ENCODE measurements at regions not wholly inside any gene's neighbourhood (a gene's known extent, or its start where the extent isn't known, plus 50 kb on each side); places are given as distances from the start of the nearest gene placed in this dataset.

DNA sequence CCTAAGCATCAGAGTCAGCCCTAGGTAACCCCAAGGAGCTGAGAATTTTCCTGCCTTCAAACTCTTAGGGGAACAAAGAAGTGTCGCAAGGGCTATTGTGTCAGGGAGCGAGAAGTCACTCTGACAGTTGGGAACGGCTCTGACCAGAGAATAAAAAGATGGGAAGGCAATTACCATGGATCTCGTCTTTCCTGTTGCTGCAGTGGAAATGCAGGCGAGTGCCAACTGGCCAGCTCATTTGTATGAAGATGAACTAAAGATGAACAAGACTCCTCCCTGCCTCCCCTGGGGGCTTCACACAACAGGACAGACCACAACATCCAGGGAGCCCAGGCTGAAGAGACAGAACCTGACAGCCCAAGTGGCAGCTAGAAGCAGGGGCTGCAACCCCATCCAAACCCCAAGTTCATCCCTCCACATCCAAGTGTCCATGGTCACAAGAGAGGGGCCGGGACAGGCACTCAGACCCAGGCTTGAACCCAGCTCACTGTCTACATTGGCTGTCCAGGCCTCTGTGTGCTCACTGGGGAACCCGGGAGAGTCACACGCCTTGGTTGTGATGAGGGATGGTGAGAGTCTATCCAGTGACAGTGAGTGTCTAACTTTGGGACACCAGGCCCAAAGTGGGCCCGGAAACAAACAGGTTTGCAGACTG, 322.4 kb downstream of the BCL11B start:
- WGBS, 2 experiments (ENCODE audit: extremely low coverage in 2 of 2, insufficient read length in 1 of 2): no CpG with 5 or more reads among the region's 9 CpGs
- DNase-seq (no peak), ATAC-seq (ENCODE audit: low read depth) (no peak)
- no peak overlapping the region for H2AK9ac ChIP-seq (replicated peaks; ENCODE audit: low read depth, low read length, poor library complexity)
- dilution Hi-C loops (cut with HindIII; ENCODE audit: low sequenced_read_pairs, unreplicated experiment) (no loop called here), in situ Hi-C loops (cut with MboI; ENCODE audit: low sequenced_read_pairs) (no loop called here), intact Hi-C loops (cut with micrococcal nuclease) (no loop called here)
- TF ChIP-seq SMC3 (IDR thresholded peaks at IDR 0.05; ENCODE audit: low read depth, low read length) (no peak), ELK1 (IDR thresholded peaks at IDR 0.05; ENCODE audit: borderline replicate concordance, low read depth, low read length) (no peak), MAZ (IDR thresholded peaks at IDR 0.05; ENCODE audit: borderline replicate concordance, low read depth, low read length) (no peak), RAD21 (IDR thresholded peaks at IDR 0.05; ENCODE audit: low read length) (no peak), CEBPB (IDR thresholded peaks at IDR 0.05; ENCODE audit: low read depth, low read length) (no peak), CHD1 (IDR thresholded peaks at IDR 0.05; ENCODE audit: low read depth, low read length) (no peak), BHLHE40 (IDR thresholded peaks at IDR 0.05; ENCODE audit: low read depth, low read length) (no peak), MAFK (IDR thresholded peaks at IDR 0.05; ENCODE audit: low read depth, low read length) (no peak), MXI1 (IDR thresholded peaks at IDR 0.05; ENCODE audit: borderline replicate concordance, low read depth, low read length) (no peak), RFX5 (IDR thresholded peaks at IDR 0.05; ENCODE audit: low read depth, low read length) (no peak), NFE2L2 (IDR thresholded peaks at IDR 0.05; ENCODE audit: low read depth, low read length) (no peak), FOS (IDR thresholded peaks at IDR 0.05; ENCODE audit: low read depth, low read length) (no peak), POLR2A (IDR thresholded peaks at IDR 0.05; ENCODE audit: low read depth, low read length) (no peak), RCOR1 (IDR thresholded peaks at IDR 0.05; ENCODE audit: insufficient replicate concordance, low read length) (no peak), USF2 (IDR thresholded peaks at IDR 0.05; ENCODE audit: low read depth, low read length) (no peak)
- TF ChIP-seq, protein P1, sequence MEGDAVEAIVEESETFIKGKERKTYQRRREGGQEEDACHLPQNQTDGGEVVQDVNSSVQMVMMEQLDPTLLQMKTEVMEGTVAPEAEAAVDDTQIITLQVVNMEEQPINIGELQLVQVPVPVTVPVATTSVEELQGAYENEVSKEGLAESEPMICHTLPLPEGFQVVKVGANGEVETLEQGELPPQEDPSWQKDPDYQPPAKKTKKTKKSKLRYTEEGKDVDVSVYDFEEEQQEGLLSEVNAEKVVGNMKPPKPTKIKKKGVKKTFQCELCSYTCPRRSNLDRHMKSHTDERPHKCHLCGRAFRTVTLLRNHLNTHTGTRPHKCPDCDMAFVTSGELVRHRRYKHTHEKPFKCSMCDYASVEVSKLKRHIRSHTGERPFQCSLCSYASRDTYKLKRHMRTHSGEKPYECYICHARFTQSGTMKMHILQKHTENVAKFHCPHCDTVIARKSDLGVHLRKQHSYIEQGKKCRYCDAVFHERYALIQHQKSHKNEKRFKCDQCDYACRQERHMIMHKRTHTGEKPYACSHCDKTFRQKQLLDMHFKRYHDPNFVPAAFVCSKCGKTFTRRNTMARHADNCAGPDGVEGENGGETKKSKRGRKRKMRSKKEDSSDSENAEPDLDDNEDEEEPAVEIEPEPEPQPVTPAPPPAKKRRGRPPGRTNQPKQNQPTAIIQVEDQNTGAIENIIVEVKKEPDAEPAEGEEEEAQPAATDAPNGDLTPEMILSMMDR (conservative IDR thresholded peaks at IDR 0.05; ENCODE audit: low read depth, low read length): no peak
- H3K23ac ChIP-seq (ENCODE audit: low read depth, low read length): no peak overlapping the region
- no TSS peak for BruUV-seq (replicated peaks)
- H3K4me1 ChIP-seq (ENCODE audit: control insufficient read depth, insufficient read depth, low read length): no peaks in the 10 kb centered on the region
- no peak overlapping the region for H3K14ac ChIP-seq (replicated peaks; ENCODE audit: low read depth, low read length)
- no peak overlapping the region for H2AK5ac ChIP-seq (ENCODE audit: low read depth, low read length)
- no peaks in the 10 kb centered on the region for H3K36me3 ChIP-seq (ENCODE audit: control insufficient read depth, insufficient read depth, low read length)
- no peak overlapping the region for H4K5ac ChIP-seq (ENCODE audit: low read depth, low read length)
- no peak overlapping the region for H3K9ac ChIP-seq (ENCODE audit: low read depth, low read length)
- H3K4me2 ChIP-seq (ENCODE audit: low read depth, low read length): no peak overlapping the region
- H2BK120ac ChIP-seq (ENCODE audit: low read depth, low read length): no peak overlapping the region
- no peaks in the 10 kb centered on the region for H4K20me1 ChIP-seq (ENCODE audit: insufficient read depth, low read length)
- no peak overlapping the region for H4K91ac ChIP-seq (ENCODE audit: insufficient read depth, low read depth, low read length)
- H2BK5ac ChIP-seq (ENCODE audit: low read depth, low read length, poor library complexity, severe bottlenecking): no peak overlapping the region
- POLR2A ChIA-PET (ENCODE audit: unreplicated experiment): no interaction called here
- no peaks in the 10 kb centered on the region for H3K79me1 ChIP-seq (ENCODE audit: low read depth in 1 of 2, low read length in 2 of 2)
- no peak overlapping the region for H3K4ac ChIP-seq (ENCODE audit: low read depth, low read length)
- no peak overlapping the region for H3K27ac ChIP-seq (ENCODE audit: insufficient read depth, low read length)
- H2AFZ ChIP-seq (replicated peaks; ENCODE audit: low read length, poor library complexity): no peak overlapping the region
- no peak overlapping the region for H3K56ac ChIP-seq (ENCODE audit: extremely low read depth, insufficient read depth, low read length)
- CTCF ChIA-PET: no interaction called here
- H2BK20ac ChIP-seq (ENCODE audit: low read depth, low read length): no peak overlapping the region
- H3K27me3 ChIP-seq (ENCODE audit: control insufficient read depth, insufficient read depth, low read length): no peaks in the 10 kb centered on the region
- H3K18ac ChIP-seq (ENCODE audit: low read depth, low read length): no peak overlapping the region
- no peak overlapping the region for H2BK15ac ChIP-seq (ENCODE audit: low read depth, low read length)
- H4K8ac ChIP-seq (ENCODE audit: low read depth in 2 of 2, low read length in 2 of 2): no peak overlapping the region
- peaks cover 48% of the 10 kb centered on the region for H3K9me3 ChIP-seq (ENCODE audit: control insufficient read depth, insufficient read depth, low read length)
- no peak overlapping the region for H3K4me3 ChIP-seq (ENCODE audit: insufficient read depth, low read depth, low read length)
- H3K9me1 ChIP-seq (ENCODE audit: insufficient read depth, low read length): no peaks in the 10 kb centered on the region

Measured in IMR-90 (cell line).